ENCODE measurements at regions not wholly inside any gene's neighbourhood (a gene's known extent, or its start where the extent isn't known, plus 50 kb on each side); places are given as distances from the start of the nearest gene placed in this dataset.
A peak's percentile ranks its signal among the peaks of the same experiment; 100 is the strongest.

- TF ChIP-seq CTCF (IDR thresholded peaks at IDR 0.05) (no peak), POLR2A (IDR thresholded peaks at IDR 0.05) (no peak)
- Histone ChIP-seq H3K36me3 (ENCODE audit: low read depth, missing control alignments) (no peaks in the 10 kb centered on the region), H3K27ac (no peak overlapping the region), H3K4me3 (peak overlapping the region in 1 of 2 donors; percentile 27), H3K9me3 (no peaks in the 10 kb centered on the region), H3K27me3 (no peaks in the 10 kb centered on the region), H3K4me1 (no peaks in the 10 kb centered on the region)
- intact Hi-C loops (cut with DNase I; ENCODE audit: low total_unique reads): no loop called here
- no peak for DNase-seq
- 55 to 71% methylated on average over 10 of the region's 10 CpGs for WGBS, 2 donors
Observed at GRCh38 chr14:30297876-30298795, 260.8 kb upstream of the G2E3 start.

- DNase-seq: no peak
- no peak for TF ChIP-seq POLR2A (IDR thresholded peaks at IDR 0.05)
- TF ChIP-seq CTCF (IDR thresholded peaks at IDR 0.05): no peak
- intact Hi-C loops (cut with DNase I; ENCODE audit: low total_unique reads): no loop called here
- Histone ChIP-seq H3K4me3 (no peak overlapping the region), H3K4me1 (no peaks in the 10 kb centered on the region), H3K27me3 (no peaks in the 10 kb centered on the region), H3K9me3 (no peaks in the 10 kb centered on the region), H3K27ac (no peak overlapping the region), H3K36me3 (ENCODE audit: low read depth, missing control alignments) (no peaks in the 10 kb centered on the region)
- 77 to 80% methylated on average over 8 of the region's 8 CpGs for WGBS, 2 donors
Observed at GRCh38 chr14:30299915-30300314, 259.0 kb upstream of the G2E3 start.

- Histone ChIP-seq H3K27ac (no peak overlapping the region), H3K4me1 (no peaks in the 10 kb centered on the region), H3K27me3 (no peaks in the 10 kb centered on the region), H3K4me3 (no peak overlapping the region), H3K9me3 (no peaks in the 10 kb centered on the region), H3K36me3 (ENCODE audit: low read depth, missing control alignments) (no peaks in the 10 kb centered on the region)
- TF ChIP-seq POLR2A (IDR thresholded peaks at IDR 0.05) (no peak), CTCF (IDR thresholded peaks at IDR 0.05) (no peak)
- intact Hi-C loops (cut with DNase I; ENCODE audit: low total_unique reads): no loop called here
- DNase-seq: no peak
- WGBS, 2 donors: 79 to 88% methylated on average over 1 of the region's 1 CpG
Observed at GRCh38 chr14:30303350-30303749, 255.6 kb upstream of the G2E3 start.

- no peak for DNase-seq
- Histone ChIP-seq H3K27me3 (no peaks in the 10 kb centered on the region), H3K4me1 (no peaks in the 10 kb centered on the region), H3K27ac (no peak overlapping the region), H3K4me3 (no peak overlapping the region), H3K9me3 (no peaks in the 10 kb centered on the region), H3K36me3 (ENCODE audit: low read depth, missing control alignments) (no peaks in the 10 kb centered on the region)
- TF ChIP-seq CTCF (IDR thresholded peaks at IDR 0.05): no peak
- TF ChIP-seq POLR2A (IDR thresholded peaks at IDR 0.05): no peak
- intact Hi-C loops (cut with DNase I; ENCODE audit: low total_unique reads): no loop called here
- 59 to 71% methylated on average over 1 of the region's 1 CpG for WGBS, 2 donors
Observed at GRCh38 chr14:30305346-30305745, 253.6 kb upstream of the G2E3 start.

GRCh38 chr14:30309405-30309804 lies 249.6 kb upstream of the G2E3 start:
- Histone ChIP-seq H3K27me3 (no peaks in the 10 kb centered on the region), H3K4me3 (no peak overlapping the region), H3K36me3 (ENCODE audit: low read depth, missing control alignments) (no peaks in the 10 kb centered on the region), H3K4me1 (no peaks in the 10 kb centered on the region), H3K27ac (no peak overlapping the region), H3K9me3 (no peaks in the 10 kb centered on the region)
- intact Hi-C loops (cut with DNase I; ENCODE audit: low total_unique reads): no loop called here
- TF ChIP-seq CTCF (IDR thresholded peaks at IDR 0.05) (no peak), POLR2A (IDR thresholded peaks at IDR 0.05) (no peak)
- no peak for DNase-seq
- WGBS, 2 donors: 89 to 90% methylated on average over 2 of the region's 2 CpGs
